Activated T-cell treated with anti-CD3 and anti-CD28 coated beads, Interleukin-2, amount 50 U/mL, for 1 hour (primary cell): ENCODE measurements at regions not wholly inside any gene's neighbourhood (a gene's known extent, or its start where the extent isn't known, plus 50 kb on each side); places are given as distances from the start of the nearest gene placed in this dataset.

Source experiments
- DNase-seq: peaks from one replicate; pipeline ENCODE4 v3.0.0-alpha.2; 2020

DNA sequence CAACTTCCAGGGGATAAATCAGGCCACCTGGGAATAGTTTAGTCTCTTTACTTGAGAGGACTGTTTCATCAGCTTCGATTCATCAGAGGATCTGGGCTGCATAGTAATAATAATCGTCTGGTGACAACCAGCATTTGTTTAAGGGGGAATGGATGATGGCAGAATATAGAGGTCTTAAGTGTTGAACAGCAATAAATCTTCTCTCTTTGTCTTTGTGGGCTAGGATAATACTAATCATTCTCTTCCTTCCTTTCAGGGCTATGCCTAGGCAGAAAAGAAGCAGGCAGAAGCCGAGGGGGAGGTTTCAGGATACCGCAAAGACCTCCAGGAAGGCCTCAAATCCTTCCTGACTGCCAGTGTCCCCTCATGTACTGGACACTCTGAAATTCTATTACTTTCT, 150.4 kb upstream of the GAREM1 start:
- no peak for DNase-seq

DNA sequence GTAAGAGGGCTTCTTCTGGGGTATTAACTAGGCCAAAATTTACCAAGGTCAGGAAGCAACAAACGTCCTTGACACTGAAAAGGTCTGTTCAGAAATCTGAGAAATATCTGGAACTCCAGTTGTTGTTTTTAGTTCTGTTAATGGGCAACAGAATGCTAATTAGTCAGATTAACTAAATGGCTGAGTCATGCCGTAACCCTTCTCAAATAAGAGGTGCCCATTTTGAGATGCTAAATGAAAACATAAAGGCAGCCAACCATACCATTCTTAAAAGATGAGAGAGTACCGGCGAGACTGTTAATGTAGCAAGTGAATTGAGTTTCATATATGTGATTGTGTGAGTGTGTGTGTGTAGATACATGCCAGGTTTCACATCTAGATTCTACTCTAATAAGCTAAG, 147.9 kb upstream of the GAREM1 start:
- no peak for DNase-seq

DNA sequence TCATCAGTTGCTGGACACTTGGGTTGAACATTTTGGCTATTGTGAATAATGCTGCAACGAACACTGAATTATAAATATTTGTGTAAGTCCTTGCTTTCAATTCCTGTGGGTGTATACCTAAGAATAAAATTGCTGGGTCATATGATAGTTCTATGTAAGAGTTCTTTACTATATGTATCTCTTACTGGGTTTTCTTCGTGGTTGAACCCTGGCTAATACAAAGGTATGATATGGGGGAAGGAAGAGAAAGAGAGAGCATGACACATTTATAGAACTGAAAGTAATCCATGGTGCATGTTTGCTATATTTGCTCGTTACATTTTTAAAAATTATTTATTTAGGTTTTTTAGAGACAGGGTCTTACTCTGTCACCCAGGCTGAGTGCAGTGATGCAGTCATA, 143.1 kb upstream of the GAREM1 start:
- no peak for DNase-seq

DNA sequence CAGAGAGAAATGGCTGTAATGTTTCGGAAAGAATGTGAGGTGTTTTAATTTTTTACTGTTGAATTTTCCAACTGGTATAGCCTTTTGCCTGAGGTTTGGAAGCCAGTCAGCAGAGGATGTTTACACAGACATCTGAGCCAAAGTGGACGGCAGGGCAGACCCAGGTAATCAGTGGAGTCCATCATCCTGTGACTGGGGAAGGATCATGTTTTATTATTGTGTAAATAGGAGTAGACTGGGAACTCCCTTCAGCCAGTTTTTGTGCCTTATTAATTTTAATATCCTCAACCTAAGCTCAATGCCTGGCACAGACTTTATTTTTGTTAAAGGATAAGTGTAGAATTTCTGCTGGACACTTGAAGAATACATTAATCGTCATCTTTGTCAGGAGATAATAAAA, 142.0 kb upstream of the GAREM1 start:
- DNase-seq = no peak

DNA sequence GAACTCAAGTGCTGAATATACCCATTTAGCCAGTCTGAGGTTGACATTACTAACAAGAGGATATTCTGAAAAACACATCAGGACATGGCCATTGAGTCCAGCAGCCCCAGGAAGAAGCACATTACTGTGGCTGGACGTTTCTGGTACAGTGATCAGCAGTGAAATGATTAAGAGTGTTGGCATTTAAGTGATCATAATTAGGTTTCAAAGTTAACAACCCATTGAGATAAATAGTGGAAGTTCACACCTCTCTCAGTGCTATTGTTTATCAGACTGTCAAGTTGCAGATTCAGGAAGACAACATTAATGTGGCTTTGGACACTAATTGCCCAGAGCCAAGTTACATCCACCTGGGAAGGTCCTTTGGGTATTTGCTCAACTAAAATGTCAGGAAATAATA, 139.5 kb upstream of the GAREM1 start:
- DNase-seq = no peak

DNA sequence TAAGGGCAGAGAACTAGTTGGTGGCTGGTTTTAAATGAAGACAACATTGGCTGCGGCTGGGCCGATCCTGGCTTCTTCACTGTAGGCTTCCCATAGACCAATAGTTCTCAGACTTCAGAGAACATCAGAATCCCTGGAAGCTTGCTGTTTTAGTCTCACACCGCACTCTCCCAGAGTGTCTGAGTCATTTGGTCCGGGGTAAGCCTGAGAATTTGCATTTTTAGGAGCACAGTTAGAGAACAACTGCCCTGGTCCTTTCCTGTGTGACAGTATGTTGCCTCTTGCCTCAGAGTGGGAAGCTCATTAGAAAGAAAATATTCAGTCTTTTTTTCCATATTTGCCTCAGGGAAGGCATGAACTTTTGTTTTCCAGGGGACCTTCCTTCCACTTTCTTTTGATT, 137.1 kb upstream of the GAREM1 start:
- no peak for DNase-seq

DNA sequence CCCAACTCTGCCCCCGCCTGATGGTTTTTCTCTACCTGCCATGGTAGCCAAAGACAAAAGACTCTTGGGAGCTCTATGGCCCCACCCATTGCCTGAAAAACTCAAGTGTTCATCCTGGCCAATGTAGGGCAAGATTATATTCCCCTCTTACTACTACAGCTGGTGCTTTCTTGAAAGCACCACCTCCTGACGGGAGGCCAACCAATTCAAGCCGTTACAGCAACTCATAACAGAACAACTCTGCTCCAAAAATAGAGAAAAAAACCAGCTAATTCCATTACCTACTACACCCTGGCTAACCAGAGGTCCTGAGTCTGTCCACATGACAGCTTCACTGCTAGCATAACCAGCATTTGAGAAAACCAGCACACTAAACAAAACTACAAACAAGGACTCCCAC, 127.5 kb upstream of the GAREM1 start:
- no peak for DNase-seq

DNA sequence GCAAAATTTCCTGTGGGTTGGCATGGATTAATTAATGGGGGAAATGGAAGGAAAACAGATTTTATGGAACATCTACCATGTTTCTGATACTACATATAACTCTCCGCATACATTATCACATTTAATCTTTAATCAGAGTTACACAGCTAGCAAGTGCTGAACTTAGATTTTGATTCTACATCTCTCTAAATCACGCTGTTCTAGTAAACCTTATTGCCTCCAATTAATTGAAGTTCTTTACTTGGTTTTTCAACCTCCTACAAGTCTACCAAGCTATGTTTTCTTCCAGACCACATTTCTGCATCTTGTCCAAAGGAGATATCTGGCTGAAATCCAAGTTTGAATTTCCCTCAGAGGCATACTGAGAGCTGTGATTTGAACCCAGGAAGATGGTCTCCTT, 125.8 kb upstream of the GAREM1 start:
- DNase-seq = no peak

DNA sequence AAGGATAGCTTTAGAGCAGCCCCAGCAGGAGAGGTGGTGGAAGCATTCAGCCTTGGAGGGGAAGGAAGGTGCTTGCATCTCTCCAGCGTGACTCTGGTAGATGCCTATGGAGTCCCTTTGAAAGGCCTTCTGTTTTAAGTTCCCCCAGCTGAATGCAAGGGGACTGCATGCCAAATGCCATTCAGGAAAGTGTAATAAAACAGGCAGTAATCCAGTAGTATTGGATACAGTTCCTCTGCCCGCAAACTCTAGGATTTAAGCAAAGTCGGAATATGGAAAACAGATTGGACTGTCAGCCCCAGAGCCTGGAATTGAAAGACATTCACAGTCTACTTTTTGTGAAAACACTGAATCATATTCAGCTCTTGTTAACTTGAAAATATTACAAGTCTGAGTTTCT, 125.2 kb upstream of the GAREM1 start:
- DNase-seq = no peak

DNA sequence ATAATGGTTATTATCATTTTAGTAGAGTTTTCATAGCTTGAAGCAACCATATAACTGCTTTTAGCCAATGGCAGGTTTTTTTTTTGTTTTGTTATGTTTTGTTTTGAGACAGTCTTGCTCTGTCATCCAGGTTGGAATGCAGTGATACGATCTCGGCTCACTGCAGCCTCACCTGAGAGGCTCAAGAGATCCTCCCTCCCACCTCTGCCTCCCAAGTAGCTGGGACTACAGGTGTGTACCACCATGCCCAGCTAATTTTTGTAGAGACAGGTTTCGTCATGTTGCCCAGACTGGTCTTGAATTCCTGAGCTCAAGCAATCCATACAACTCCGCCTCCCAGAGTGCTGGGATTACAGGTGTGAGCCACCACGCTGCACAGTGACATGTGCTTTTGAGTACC, 117.5 kb upstream of the GAREM1 start:
- DNase-seq = no peak

DNA sequence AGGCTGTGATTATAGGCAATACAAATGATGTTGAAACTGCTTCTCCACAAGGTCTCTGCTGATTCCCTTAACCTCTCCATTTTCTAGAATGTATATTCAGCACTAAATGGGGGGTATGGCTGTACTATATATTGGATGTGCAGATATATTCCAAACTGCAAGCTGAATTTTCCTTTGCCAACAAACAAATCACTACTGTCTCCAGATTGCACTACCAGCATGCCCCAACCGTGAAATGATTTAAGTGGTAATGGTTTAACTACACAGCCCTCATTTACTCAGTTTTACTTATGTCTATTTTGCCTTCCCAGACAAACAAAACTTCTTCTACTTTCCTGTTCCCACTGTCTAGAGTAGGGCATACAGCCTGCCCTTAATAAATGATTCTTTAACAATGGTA, 112.7 kb upstream of the GAREM1 start:
- no peak for DNase-seq

DNA sequence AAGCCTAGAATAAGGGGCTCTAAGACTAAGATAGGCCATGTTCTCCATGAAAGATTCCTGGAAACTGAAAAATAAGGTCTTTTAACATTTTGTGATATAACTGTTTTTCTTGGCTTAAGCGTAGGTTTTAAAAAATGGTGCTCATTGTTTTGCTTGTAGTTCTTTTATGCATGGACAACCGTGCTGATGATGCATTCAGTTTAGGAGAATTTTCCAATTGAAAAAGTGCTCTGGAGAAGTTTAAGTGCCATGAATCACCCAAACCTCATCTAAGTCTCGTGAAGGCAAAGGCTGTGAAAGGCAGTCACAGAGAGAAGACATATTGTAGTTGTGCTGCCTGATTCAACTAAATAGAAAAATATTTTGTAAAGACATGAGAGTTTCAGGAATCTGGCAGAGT, 111.8 kb upstream of the GAREM1 start:
- DNase-seq = no peak

DNA sequence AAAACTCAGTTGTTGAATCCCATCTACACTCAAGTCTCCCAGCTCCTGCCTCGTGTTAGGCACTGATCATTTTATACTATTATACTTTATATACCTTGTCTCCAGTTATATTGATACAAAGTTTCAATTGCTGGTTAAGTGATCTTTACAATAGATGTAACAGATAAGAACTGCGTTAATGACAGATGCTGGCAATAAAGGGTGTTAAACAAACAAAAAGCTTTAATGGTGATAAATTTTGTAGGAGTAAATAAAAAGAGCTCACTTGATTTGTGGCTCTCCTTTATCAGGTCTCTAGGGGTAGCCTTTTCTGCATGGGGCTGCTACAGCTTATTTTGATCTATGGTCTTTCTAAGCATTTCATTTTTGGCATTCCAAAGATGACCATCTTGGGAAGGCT, 106.9 kb upstream of the GAREM1 start:
- DNase-seq = no peak

DNA sequence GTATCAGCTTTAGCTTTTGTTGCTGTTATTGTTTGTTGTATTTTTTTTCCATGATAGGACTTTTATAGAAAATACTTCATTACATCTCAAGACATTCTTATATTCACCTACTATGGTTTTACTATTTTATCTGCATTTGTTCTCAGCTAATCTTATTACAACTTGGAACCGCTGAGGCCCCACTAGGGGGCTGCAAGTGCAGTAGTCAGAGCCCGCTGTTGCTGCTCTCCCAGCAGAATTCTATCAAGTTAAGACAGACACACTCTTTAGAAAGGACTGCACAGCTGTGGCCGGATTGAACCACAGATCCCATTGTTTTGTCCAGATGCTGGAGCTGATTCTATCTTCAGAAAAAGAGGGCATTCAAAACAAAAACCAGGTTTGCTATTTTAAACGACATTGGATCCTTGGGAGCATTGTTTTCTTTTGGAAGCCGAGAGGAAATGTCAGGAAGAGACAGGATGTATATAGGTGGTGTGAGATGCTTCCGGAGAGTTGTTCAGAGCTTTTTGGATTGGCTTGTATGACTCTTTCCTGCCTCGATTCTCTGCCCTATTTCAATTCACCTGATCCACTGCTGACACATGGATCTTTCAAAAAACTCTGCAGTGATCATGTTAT, 105.7 kb upstream of the GAREM1 start:
- no peak for DNase-seq

DNA sequence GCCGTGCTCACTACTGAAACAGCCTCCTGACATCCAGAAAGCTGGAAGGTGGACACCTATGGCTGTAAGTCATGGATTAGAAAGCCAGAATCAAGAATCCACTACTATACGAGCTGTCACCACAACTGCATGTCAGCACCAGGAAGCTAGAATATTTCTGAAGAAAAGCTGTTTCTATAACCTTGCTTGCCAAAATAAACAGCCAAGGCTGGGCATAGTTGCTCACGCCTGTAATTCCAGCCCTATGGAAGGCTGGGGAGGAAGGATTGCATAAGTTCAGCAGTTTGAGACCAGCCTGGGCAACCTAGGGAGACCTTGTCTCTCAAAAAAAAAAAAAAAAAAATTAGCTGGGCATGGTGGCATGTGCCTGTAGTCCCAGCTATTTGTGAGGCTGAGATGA, 96.3 kb upstream of the GAREM1 start:
- DNase-seq = no peak

DNA sequence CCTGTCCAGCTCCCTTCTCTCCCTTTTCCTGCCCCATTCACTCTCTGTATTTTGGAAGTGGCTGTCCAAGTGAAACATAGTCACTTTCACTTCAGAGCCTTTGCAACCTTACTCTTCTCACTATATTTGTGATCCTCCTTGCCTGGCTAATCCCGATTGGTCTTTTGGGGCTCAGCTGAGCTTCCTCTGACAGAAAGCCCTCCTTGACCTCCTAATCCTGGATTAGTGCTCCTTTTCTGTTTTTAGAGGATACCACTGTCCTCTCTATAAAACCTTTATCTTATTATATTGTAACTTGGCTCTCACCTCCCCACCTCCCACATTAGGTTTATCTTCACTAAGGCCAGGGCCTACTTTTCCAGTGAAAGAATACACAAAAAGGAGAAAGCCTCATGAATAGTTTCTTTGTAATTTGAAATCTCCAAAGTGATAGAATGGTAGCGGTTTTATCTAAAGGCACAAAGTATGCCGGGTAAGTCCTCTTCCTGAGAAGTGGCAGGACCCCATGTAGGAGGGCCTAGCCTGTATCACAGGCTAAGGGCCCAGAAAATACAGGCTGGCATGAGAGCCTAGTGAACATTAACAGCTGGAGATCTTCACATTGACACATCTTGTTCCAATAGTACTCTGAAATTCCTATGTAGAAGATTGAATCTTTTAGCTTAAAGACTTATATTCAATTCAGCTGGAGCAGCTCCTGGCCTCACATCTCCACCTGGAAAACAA, 83.1 kb upstream of the GAREM1 start:
- DNase-seq = no peak

DNA sequence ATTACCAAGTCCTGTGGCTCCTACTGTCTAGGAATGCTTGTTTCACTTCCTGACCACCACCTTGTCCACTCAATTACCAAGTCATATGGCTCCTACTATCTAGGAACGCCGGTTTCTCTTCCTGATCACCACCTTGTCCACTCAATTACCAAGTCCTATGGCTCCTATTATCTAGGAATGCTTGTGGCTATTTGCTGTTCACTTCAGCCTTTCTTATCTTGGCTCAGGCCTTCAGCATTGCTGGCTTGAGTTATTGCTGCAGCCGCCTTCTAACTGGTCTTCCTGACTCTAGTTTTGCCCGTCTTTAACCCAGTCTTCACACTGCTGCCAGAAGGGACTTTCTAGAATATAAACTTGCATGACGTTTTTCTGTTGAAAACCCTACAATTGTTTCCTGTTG, 82.5 kb upstream of the GAREM1 start:
- no peak for DNase-seq

DNA sequence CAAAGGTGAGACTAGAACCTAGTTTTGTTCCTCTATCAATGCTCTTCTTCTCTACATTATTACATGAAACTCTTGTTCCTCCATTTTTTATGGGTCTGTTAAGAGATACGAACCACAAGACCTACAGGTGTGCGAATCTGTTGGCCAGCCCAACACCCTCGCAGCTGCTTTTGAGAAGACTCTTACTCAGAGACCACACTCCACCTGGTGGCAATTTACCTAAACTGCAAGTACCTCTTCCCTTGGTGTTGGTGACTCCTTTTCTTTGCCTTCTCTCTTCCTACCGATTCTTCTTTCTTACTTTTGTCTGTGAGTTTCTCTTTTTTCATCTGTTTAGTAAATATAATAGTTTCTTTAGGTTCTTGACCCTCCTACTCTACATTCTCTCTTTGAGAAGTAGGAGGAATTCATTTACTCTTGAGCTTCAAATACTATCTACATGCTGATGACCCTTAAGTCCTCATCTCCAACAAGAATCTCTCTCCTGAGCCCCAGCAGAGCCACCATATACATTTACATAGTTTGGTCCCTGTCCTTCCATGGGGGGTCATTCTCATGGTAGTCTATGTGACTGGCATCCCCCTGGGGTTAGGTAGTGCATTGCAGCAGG, 81.8 kb upstream of the GAREM1 start:
- DNase-seq = peak; percentile 29

DNA sequence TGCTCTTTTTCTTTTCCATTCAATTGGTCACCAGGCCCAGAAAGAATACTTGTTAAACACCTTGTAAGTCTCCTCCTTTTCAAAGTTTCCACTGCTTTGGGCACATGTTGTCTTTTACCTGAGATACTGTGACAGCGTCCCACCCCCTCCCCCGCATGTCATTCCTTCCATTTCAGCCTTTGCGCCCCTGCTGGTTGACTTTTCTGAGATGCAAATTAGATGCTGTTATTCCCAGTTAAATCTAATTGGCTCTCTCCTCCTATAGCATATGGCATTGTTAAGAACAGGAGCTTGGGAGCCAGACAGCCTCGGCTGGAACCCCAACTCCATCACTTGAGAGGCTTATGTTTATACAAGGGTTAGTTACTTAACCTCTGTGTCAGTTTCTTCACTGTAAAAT, 80.3 kb upstream of the GAREM1 start:
- no peak for DNase-seq

DNA sequence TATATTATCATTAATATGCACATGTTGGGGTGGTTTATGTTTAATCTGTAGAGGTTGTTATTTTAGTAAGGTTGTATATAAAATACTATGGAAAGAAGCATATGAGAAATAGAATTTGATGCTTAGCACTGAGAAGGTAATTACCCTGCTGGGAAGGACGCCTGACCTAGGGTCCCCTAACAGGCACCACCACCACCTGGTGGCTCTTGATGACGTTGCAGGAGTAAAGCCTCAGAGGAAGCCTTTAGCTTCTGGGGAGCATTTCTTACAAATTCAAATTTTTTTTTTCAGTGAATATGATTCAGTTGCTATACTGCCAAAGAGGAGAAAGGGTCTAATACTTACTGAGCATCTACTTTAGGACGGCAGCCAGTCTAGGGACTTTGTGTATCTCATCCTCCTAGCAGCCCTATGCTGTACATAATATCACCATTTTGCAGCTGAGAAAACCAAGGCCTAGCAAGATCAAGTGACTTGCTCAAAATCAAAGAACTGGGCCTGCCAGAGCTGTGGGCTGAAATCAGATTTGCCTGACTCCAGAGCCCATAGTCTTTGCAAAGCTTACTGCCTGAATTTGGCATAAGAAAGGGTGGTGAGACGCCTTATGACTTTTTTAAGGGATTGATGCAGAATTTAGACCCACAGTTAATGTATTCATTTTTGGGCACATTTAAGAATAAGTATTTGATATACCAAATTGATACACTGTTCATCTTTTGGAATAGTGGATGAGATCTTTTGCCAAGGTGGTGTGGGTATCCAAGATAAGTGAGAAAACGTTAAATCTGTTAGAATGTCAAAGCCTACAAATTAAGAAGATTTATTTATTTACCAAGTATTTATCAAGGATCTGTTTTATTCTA, 78.8 kb upstream of the GAREM1 start:
- DNase-seq = peak; percentile 38

DNA sequence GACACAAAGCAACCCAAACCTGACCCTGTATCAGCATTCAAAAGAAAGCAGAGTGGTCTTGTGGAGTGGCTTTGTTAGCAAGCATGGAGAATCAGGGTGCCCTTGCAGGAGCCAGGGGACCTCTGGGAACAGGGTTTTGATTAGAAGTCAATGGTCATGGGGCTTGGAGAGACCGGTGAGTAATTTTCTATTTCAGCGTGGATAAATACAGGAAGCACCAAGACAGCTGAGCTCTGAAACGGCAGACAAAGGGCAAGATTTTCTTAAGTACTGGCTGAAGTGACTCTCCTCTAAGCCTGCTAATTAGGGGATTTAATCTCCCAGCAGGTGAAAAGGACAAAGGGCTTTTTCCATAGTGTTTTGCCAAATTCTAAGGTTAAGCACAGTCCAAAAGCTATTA, 78.0 kb upstream of the GAREM1 start:
- no peak for DNase-seq

DNA sequence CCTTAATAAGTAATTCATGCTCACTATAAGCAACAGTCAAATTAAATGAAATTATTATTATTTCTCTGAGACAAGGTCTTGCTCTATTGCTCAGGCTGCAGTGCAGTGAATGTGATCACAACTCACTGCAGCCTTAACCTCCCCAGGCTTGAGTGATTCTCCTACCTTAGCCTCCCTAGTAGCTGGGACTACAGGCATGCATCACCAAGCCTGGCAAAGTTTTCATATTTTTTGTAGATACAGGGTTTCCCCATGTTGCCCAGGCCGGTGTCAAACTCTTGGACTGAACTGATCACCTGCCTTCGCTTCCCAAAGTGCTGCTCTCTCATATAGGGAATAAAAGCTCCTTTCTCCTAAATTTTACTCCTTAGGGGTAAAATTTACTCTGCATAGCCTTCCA, 74.9 kb upstream of the GAREM1 start:
- DNase-seq = no peak

DNA sequence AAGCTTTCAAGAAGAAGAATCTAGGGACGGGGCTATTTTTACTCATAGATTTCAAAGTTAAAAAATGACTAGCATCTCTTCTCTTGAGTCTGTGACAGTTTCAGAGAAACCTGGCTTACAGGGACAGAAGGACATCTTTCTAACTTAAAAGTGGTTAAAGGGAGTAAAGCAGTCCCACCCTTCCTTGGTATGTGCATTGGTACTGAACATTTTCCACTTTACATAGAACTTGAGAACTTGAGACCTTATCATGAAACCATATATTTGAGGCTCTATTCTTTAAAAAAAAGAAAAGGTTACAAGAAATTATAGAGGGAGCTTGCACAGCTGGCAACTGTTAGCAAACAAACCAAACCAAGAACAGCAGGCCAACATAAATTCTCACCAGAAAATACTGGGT, 73.4 kb upstream of the GAREM1 start:
- no peak for DNase-seq
